GM12878 (cell line): ENCODE measurements at regions not wholly inside any gene's neighbourhood (a gene's known extent, or its start where the extent isn't known, plus 50 kb on each side); places are given as distances from the start of the nearest gene placed in this dataset.

ENCODE experiments used
- ATAC-seq: fragments of 200-7000 bp; cut with Tn5 transposase; 3 replicates; pipeline ENCODE4 v1.9.1; 2020; ENCODE audit warnings: mild to moderate bottlenecking, moderate library complexity
- BruUV-seq: library from RNA; stranded (reverse); fragments of 400-500 nt; replicated peaks from 2 replicates; lab custom pipeline; 2021; lab: Mats Ljungman, UMichigan
- CTCF ChIA-PET: fragments of 300-600 bp; sonication (Branson Sonifier 250); formaldehyde crosslinking; extraction: SDS; loops from one replicate; lab custom pipeline; 2021; ENCODE audit warnings: inconsistent platforms; lab: Yijun Ruan, JAX
- POLR2A ChIA-PET: fragments of 350-600 bp; formaldehyde crosslinking; extraction: SDS; loops from one replicate; lab custom pipeline; 2021; ENCODE audit warnings: inconsistent platforms; lab: Charles Lee
- RAD21 ChIA-PET: fragments of 300-600 bp; sonication (Branson Sonifier 250); formaldehyde crosslinking; loops from one replicate; lab custom pipeline; 2023; ENCODE audit warnings: antibody characterized with exemption; ENCODE audit not compliant: unreplicated experiment; lab: Charles Lee
- SMC1A ChIA-PET: fragments of 300-600 bp; sonication (Branson Sonifier 250); formaldehyde crosslinking; loops from one replicate; lab custom pipeline; 2023; ENCODE audit not compliant: unreplicated experiment, uncharacterized antibody; lab: Charles Lee
- DNase-seq: peaks from one replicate; pipeline ENCODE4 v3.0.0-alpha.2; 2011; ENCODE audit warnings: low read depth, low spot score
- FAIRE-seq: peaks from 3 replicates; lab custom pipeline; 2011; peaks lifted over from hg19 to GRCh38; lab: Jason Lieb, UNC
- H2AFZ ChIP-seq: 2 replicates; pipeline ENCODE4 v1.6.0; 2011; ENCODE audit warnings: low read depth, low read length, control low read depth; ENCODE audit not compliant: control insufficient read depth
- H3K27ac ChIP-seq: 2 replicates; pipeline ENCODE4 v1.5.1; 2011; ENCODE audit warnings: control low read depth; ENCODE audit not compliant: control insufficient read depth, insufficient read depth
- H3K27me3 ChIP-seq, 2 experiments: replicated peaks in 1 of 2; 2 replicates each; pipeline versions ENCODE4 v1.6.0 to v1.6.1; 2011; ENCODE audit warnings: low read length in 1 of 2; ENCODE audit not compliant: control insufficient read depth in 2 of 2, insufficient read depth in 2 of 2
- H3K36me3 ChIP-seq, 2 experiments: 2 replicates each; pipeline ENCODE4 v1.5.1; 2011; ENCODE audit warnings: low read length in 1 of 2; ENCODE audit not compliant: control insufficient read depth in 2 of 2, insufficient read depth in 2 of 2
- H3K4me1 ChIP-seq: 2 replicates; pipeline ENCODE4 v1.6.1; 2011; ENCODE audit warnings: mild to moderate bottlenecking, low read length, moderate library complexity, mixed read lengths; ENCODE audit not compliant: control insufficient read depth, insufficient read depth
- H3K4me2 ChIP-seq: 2 replicates; pipeline ENCODE4 v1.6.0; 2011; ENCODE audit warnings: control low read depth; ENCODE audit not compliant: control insufficient read depth, insufficient read depth
- H3K4me3 ChIP-seq: fragments of 200-600 bp; sonication (generic); 2 replicates; pipeline ENCODE4 v1.5.1; 2016
- H3K79me2 ChIP-seq: 2 replicates; pipeline ENCODE4 v1.6.0; 2011; ENCODE audit warnings: low read length; ENCODE audit not compliant: control insufficient read depth, insufficient read depth
- H3K9ac ChIP-seq: 2 replicates; pipeline ENCODE4 v1.8.0; 2011; ENCODE audit warnings: low read length, control low read depth, mixed read lengths; ENCODE audit not compliant: control insufficient read depth, insufficient read depth
- H3K9me3 ChIP-seq: replicated peaks from 3 replicates; pipeline ENCODE4 v1.5.1; 2011; ENCODE audit warnings: mild to moderate bottlenecking, low read length; ENCODE audit not compliant: control insufficient read depth, insufficient read depth
- H4K20me1 ChIP-seq: 2 replicates; pipeline ENCODE4 v1.6.0; 2011; ENCODE audit not compliant: control insufficient read depth, insufficient read depth
- E2F4 ChIP-seq: IDR thresholded peaks from 2 replicates; pipeline ENCODE4 v1.6.1; 2012; ENCODE audit warnings: low read depth, low read length, improper control_type of control experiment
- ESRRA ChIP-seq: IDR thresholded peaks from 2 replicates; pipeline ENCODE4 v1.6.1; 2012; ENCODE audit warnings: mild to moderate bottlenecking, low read length, improper control_type of control experiment
- IRF3 ChIP-seq: fragments of 450-650 bp; IDR thresholded peaks from 2 replicates; pipeline ENCODE4 v1.6.1; 2014; ENCODE audit warnings: mild to moderate bottlenecking
- IRF4 ChIP-seq: IDR thresholded peaks from 2 replicates; pipeline ENCODE4 v1.6.1; 2011; ENCODE audit warnings: low read depth, low read length
- POLR2A ChIP-seq: IDR thresholded peaks from 2 replicates; pipeline ENCODE4 v1.6.1; 2011; ENCODE audit warnings: low read depth, mild to moderate bottlenecking, low read length
- POLR2AphosphoS2 ChIP-seq: IDR thresholded peaks from 2 replicates; pipeline ENCODE4 v1.6.1; 2011; ENCODE audit warnings: low read depth, mild to moderate bottlenecking, low read length, improper control_type of control experiment, moderate library complexity
- TBL1XR1 ChIP-seq: IDR thresholded peaks from 2 replicates; pipeline ENCODE4 v1.6.1; 2012; ENCODE audit warnings: low read depth, low read length, improper control_type of control experiment
- WGBS: methylation state at CpG from one replicate; pipeline ENCODE4 v1.1.6; 2016; ENCODE audit warnings: low lambda C conversion rate; ENCODE audit not compliant: insufficient replicate concordance, insufficient coverage; ENCODE audit errors: missing lambda C conversion rate; 5-methylcytosine and 5-hydroxymethylcytosine counted together
- in situ Hi-C: fragments of 300-500 bp; cut with MboI; formaldehyde crosslinking; loops from 9 replicates; pipeline ENCODE4 v1.14.3; 2018; ENCODE audit warnings: mixed read lengths
- intact Hi-C: fragments of 100-400 bp; cut with micrococcal nuclease; formaldehyde crosslinking; loops from one replicate; pipeline ENCODE4 v1.14.2; 2022; ENCODE audit not compliant: unreplicated experiment

GRCh38 chr2:129087133-129087813 is 768.6 kb upstream of the HS6ST1 start:
- Histone ChIP-seq H3K9ac (no peak overlapping the region), H2AFZ (no peak overlapping the region), H3K4me3 (no peak overlapping the region), H3K27me3 (no peaks in the 10 kb centered on the region), H3K36me3 (no peaks in the 10 kb centered on the region), H3K4me1 (no peaks in the 10 kb centered on the region), H3K4me2 (no peak overlapping the region), H4K20me1 (no peaks in the 10 kb centered on the region), H3K79me2 (no peaks in the 10 kb centered on the region), H3K9me3 (no peaks in the 10 kb centered on the region), H3K27ac (no peak overlapping the region)
- BruUV-seq = no TSS peak
- TF ChIP-seq POLR2AphosphoS2 (no peak), IRF4 (no peak), IRF3 (no peak), ESRRA (no peak), POLR2A (no peak), TBL1XR1 (no peak), E2F4 (no peak)
- CTCF ChIA-PET = interaction anchor here (0.6 to 0.7 kb wide), 2 partner anchors 27 to 57 kb away, joined by 3 to 4 read pairs; no protein-coding TSS in a partner anchor
- in situ Hi-C loops (no loop called here), intact Hi-C loops (no loop called here)
- POLR2A ChIA-PET = no interaction called here
- RAD21 ChIA-PET = interaction anchor here (0.7 kb wide), 1 partner anchor 1283 kb away, joined by 3 read pairs; no protein-coding TSS in a partner anchor
- 0% methylated on average over 2 of the region's 2 CpGs for WGBS
- ATAC-seq (no peak), FAIRE-seq (no peak), DNase-seq (no peak)
- SMC1A ChIA-PET = no interaction called here
